T-cell (primary cell): ENCODE measurements at regions not wholly inside any gene's neighbourhood (a gene's known extent, or its start where the extent isn't known, plus 50 kb on each side); places are given as distances from the start of the nearest gene placed in this dataset.
"Not testable (repeated sequence)": the region's sequence is repeated elsewhere in the genome, so short reads cannot be mapped to it uniquely, and the experiment has no call there.

Experiments
- ATAC-seq, 4 experiments: fragments of 200-7000 bp in 3 of 4; fragments of 150-1000 bp in 1 of 4; cut with Tn5 transposase; replicated peaks in 1 of 4; 1 replicate in 3 of 4; 2 replicates in 1 of 4; pipeline ENCODE4 v1.10.0; 2021; ENCODE audit warnings: moderate library complexity in 3 of 4, mild to moderate bottlenecking in 2 of 4, moderate number of reproducible peaks in 1 of 4
- CTCF ChIA-PET, 2 donors: fragments of 300-600 bp; sonication (Branson Sonifier 250); formaldehyde crosslinking; loops; one replicate each; lab custom pipeline; 2022; ENCODE audit warnings: antibody characterized with exemption in 2 of 2; lab: Charles Lee
- POLR2A ChIA-PET, 2 donors: fragments of 300-600 bp; sonication (Branson Sonifier 250); formaldehyde crosslinking; loops; one replicate each; lab custom pipeline; 2022; ENCODE audit warnings: antibody characterized with exemption in 2 of 2; lab: Charles Lee
- DNase-seq, 35 experiments: peaks; one replicate each; pipeline versions ENCODE4 v3.0.0 to v3.0.0-alpha.2; 2013 to 2023
- H3K27ac ChIP-seq: one replicate; pipeline ENCODE4 v1.5.1; 2013; ENCODE audit warnings: low read length
- H3K27me3 ChIP-seq, 2 experiments: replicated peaks in 1 of 2; 1 replicate in 1 of 2; 2 replicates in 1 of 2; pipeline versions ENCODE4 v1.6.1 to v1.7.0; 2013; ENCODE audit warnings: low read length in 1 of 2, mixed read lengths in 1 of 2; ENCODE audit not compliant: control insufficient read depth in 2 of 2, insufficient read depth in 2 of 2; ENCODE audit errors: extremely low read depth in 1 of 2
- H3K36me3 ChIP-seq, 2 donors: 1 replicate in 1 of 2; 2 replicates in 1 of 2; pipeline versions ENCODE4 v1.6.1 to v1.7.0; 2013; ENCODE audit warnings: low read length in 1 of 2; ENCODE audit not compliant: control insufficient read depth in 2 of 2, insufficient read depth in 1 of 2; ENCODE audit errors: extremely low read depth in 1 of 2
- H3K4me1 ChIP-seq, 2 experiments: 1 replicate in 1 of 2; 2 replicates in 1 of 2; pipeline versions ENCODE4 v1.6.1 to v1.7.0; 2013; ENCODE audit warnings: low read length in 2 of 2, mixed read lengths in 1 of 2; ENCODE audit not compliant: insufficient read depth in 2 of 2, control insufficient read depth in 1 of 2; ENCODE audit errors: extremely low read depth in 1 of 2
- H3K4me3 ChIP-seq, 2 donors: 1 replicate in 1 of 2; 2 replicates in 1 of 2; pipeline versions ENCODE4 v1.5.1 to v1.7.0; 2013; ENCODE audit warnings: mild to moderate bottlenecking in 2 of 2, low read length in 1 of 2, moderate library complexity in 1 of 2; ENCODE audit not compliant: control insufficient read depth in 1 of 2; ENCODE audit errors: extremely low read depth in 1 of 2
- H3K9me3 ChIP-seq: 2 replicates; pipeline ENCODE4 v1.7.0; 2013
- H3K27ac Mint-ChIP-seq, 2 donors: one replicate each; pipeline ENCODE4 v1.8.0; 2020 to 2021; ENCODE audit warnings: mild to moderate bottlenecking in 2 of 2, mixed read lengths in 2 of 2
- H3K27me3 Mint-ChIP-seq, 2 donors: one replicate each; pipeline ENCODE4 v1.8.0; 2021 to 2022; ENCODE audit warnings: mixed read lengths in 2 of 2
- H3K36me3 Mint-ChIP-seq: one replicate; pipeline ENCODE4 v1.8.0; 2021; ENCODE audit warnings: mixed read lengths
- H3K4me1 Mint-ChIP-seq, 3 donors: one replicate each; pipeline ENCODE4 v1.8.0; 2020 to 2022; ENCODE audit warnings: mixed read lengths in 3 of 3, mild to moderate bottlenecking in 1 of 3
- H3K4me3 Mint-ChIP-seq, 3 donors: one replicate each; pipeline ENCODE4 v1.8.0; 2020 to 2022; ENCODE audit warnings: mild to moderate bottlenecking in 3 of 3, mixed read lengths in 3 of 3, moderate library complexity in 3 of 3
- H3K9me3 Mint-ChIP-seq, 3 donors: one replicate each; pipeline ENCODE4 v1.8.0; 2020 to 2022; ENCODE audit warnings: mixed read lengths in 3 of 3
- WGBS: methylation state at CpG from one replicate; pipeline ENCODE4 v1.1.5; 2013; ENCODE audit warnings: missing lambda C conversion rate; ENCODE audit not compliant: insufficient coverage; 5-methylcytosine and 5-hydroxymethylcytosine counted together

- no peaks in the 10 kb centered on the region for H3K4me1 ChIP-seq
- Mint-ChIP-seq H3K27ac (no peak overlapping the region), H3K4me1 (no peaks in the 10 kb centered on the region), H3K9me3 (no peaks in the 10 kb centered on the region), H3K27me3 (no peaks in the 10 kb centered on the region), H3K36me3 (no peaks in the 10 kb centered on the region), H3K4me3 (no peak overlapping the region)
- H3K9me3 ChIP-seq = no peaks in the 10 kb centered on the region
- no peaks in the 10 kb centered on the region for H3K27me3 ChIP-seq
- H3K27ac ChIP-seq = no peak overlapping the region
- DNase-seq (no peak), ATAC-seq (no peak)
- no peaks in the 10 kb centered on the region for H3K36me3 ChIP-seq
- ChIA-PET CTCF (no interaction called here), POLR2A (no interaction called here)
- no peak overlapping the region for H3K4me3 ChIP-seq
Observed at GRCh38 chr10:109676703-109677102, 246.6 kb downstream of the XPNPEP1 start.

- ChIA-PET CTCF (no interaction called here), POLR2A (no interaction called here)
- Mint-ChIP-seq H3K4me1 (no peaks in the 10 kb centered on the region), H3K36me3 (no peaks in the 10 kb centered on the region), H3K27ac (no peak overlapping the region), H3K4me3 (no peak overlapping the region), H3K9me3 (peaks cover 0 to 3% (median 0%) of the 10 kb centered on the region in 3 donors), H3K27me3 (peaks cover 0 to 2% of the 10 kb centered on the region in 2 donors)
- H3K36me3 ChIP-seq = no peaks in the 10 kb centered on the region
- H3K9me3 ChIP-seq = no peaks in the 10 kb centered on the region
- ATAC-seq (no peak), DNase-seq (no peak)
- peaks cover 0 to 2% of the 10 kb centered on the region in 2 experiments for H3K27me3 ChIP-seq
- no peak overlapping the region for H3K27ac ChIP-seq
- no peak overlapping the region for H3K4me3 ChIP-seq
- H3K4me1 ChIP-seq = no peaks in the 10 kb centered on the region
Observed at GRCh38 chr10:109668703-109669102, 254.6 kb downstream of the XPNPEP1 start.

- H3K9me3 Mint-ChIP-seq = peaks cover 0 to 3% (median 0%) of the 10 kb centered on the region in 3 donors
- CTCF ChIA-PET = no interaction called here
- no peaks in the 10 kb centered on the region for H3K4me1 Mint-ChIP-seq
- peaks cover 0 to 2% of the 10 kb centered on the region in 2 donors for H3K27me3 Mint-ChIP-seq
- DNase-seq (no peak), ATAC-seq (no peak)
- no peaks in the 10 kb centered on the region for H3K36me3 Mint-ChIP-seq
- Histone ChIP-seq H3K27me3 (peaks cover 0 to 2% of the 10 kb centered on the region in 2 experiments), H3K9me3 (no peaks in the 10 kb centered on the region), H3K4me3 (no peak overlapping the region), H3K36me3 (no peaks in the 10 kb centered on the region), H3K27ac (no peak overlapping the region), H3K4me1 (no peaks in the 10 kb centered on the region)
- 67% methylated on average over 2 of the region's 5 CpGs for WGBS
- no peak overlapping the region for H3K4me3 Mint-ChIP-seq
- no peak overlapping the region for H3K27ac Mint-ChIP-seq
- POLR2A ChIA-PET = no interaction called here
Observed at GRCh38 chr10:109668154-109668665, 255.1 kb downstream of the XPNPEP1 start.

- POLR2A ChIA-PET = no interaction called here
- Mint-ChIP-seq H3K4me3 (no peak overlapping the region), H3K4me1 (no peaks in the 10 kb centered on the region), H3K27me3 (peaks cover 0 to 4% of the 10 kb centered on the region in 2 donors), H3K36me3 (no peaks in the 10 kb centered on the region), H3K9me3 (peaks cover 2 to 5% (median 2%) of the 10 kb centered on the region in 3 donors), H3K27ac (no peak overlapping the region)
- CTCF ChIA-PET = no interaction called here
- no peaks in the 10 kb centered on the region for H3K36me3 ChIP-seq
- no peak for DNase-seq
- H3K27ac ChIP-seq = no peak overlapping the region
- no CpG with 5 or more reads among the region's 2 CpGs for WGBS
- no peaks in the 10 kb centered on the region for H3K4me1 ChIP-seq
- no peak for ATAC-seq
- no peak overlapping the region for H3K4me3 ChIP-seq
- H3K9me3 ChIP-seq = no peaks in the 10 kb centered on the region
- peaks cover 0 to 2% of the 10 kb centered on the region in 2 experiments for H3K27me3 ChIP-seq
Observed at GRCh38 chr10:109665321-109665720, 258.0 kb downstream of the XPNPEP1 start.

- H3K27me3 ChIP-seq = peaks cover 0 to 2% of the 10 kb centered on the region in 2 experiments
- no peak for DNase-seq
- 87% methylated on average over 4 of the region's 4 CpGs for whole genome bisulfite sequencing
- no peak overlapping the region for H3K27ac ChIP-seq
- H3K4me3 Mint-ChIP-seq = no peak overlapping the region
- peaks cover 4 to 5% (median 5%) of the 10 kb centered on the region in 3 donors for H3K9me3 Mint-ChIP-seq
- no peaks in the 10 kb centered on the region for H3K9me3 ChIP-seq
- ChIA-PET CTCF (no interaction called here), POLR2A (no interaction called here)
- no peaks in the 10 kb centered on the region for H3K36me3 ChIP-seq
- H3K27ac Mint-ChIP-seq = no peak overlapping the region
- no peaks in the 10 kb centered on the region for H3K4me1 ChIP-seq
- no peaks in the 10 kb centered on the region for H3K4me1 Mint-ChIP-seq
- H3K36me3 Mint-ChIP-seq = no peaks in the 10 kb centered on the region
- ATAC-seq = no peak
- H3K27me3 Mint-ChIP-seq = peaks cover 0 to 4% of the 10 kb centered on the region in 2 donors
- H3K4me3 ChIP-seq = no peak overlapping the region
Observed at GRCh38 chr10:109664554-109664953, 258.8 kb downstream of the XPNPEP1 start.

GRCh38 chr10:109663122-109663521, 260.2 kb downstream of the XPNPEP1 start:
- H3K4me3 ChIP-seq = no peak overlapping the region
- no peak for ATAC-seq
- ChIA-PET CTCF (no interaction called here), POLR2A (no interaction called here)
- no peaks in the 10 kb centered on the region for H3K4me1 ChIP-seq
- Mint-ChIP-seq H3K27me3 (peaks cover 0 to 4% of the 10 kb centered on the region in 2 donors), H3K36me3 (no peaks in the 10 kb centered on the region), H3K4me3 (no peak overlapping the region), H3K4me1 (no peaks in the 10 kb centered on the region), H3K9me3 (peaks cover 4 to 5% (median 5%) of the 10 kb centered on the region in 3 donors), H3K27ac (no peak overlapping the region)
- H3K9me3 ChIP-seq = no peaks in the 10 kb centered on the region
- H3K36me3 ChIP-seq = no peaks in the 10 kb centered on the region
- H3K27ac ChIP-seq = no peak overlapping the region
- 60% methylated on average over 6 of the region's 6 CpGs for WGBS
- no peak for DNase-seq
- H3K27me3 ChIP-seq = peaks cover 0 to 2% of the 10 kb centered on the region in 2 experiments

- H3K36me3 Mint-ChIP-seq, ATAC-seq, H3K4me1 Mint-ChIP-seq, POLR2A ChIA-PET, H3K4me3 Mint-ChIP-seq, DNase-seq, H3K9me3 Mint-ChIP-seq, H3K9me3 ChIP-seq, H3K27me3 Mint-ChIP-seq, H3K4me1 ChIP-seq, H3K36me3 ChIP-seq, H3K27ac ChIP-seq, H3K27me3 ChIP-seq, H3K4me3 ChIP-seq, H3K27ac Mint-ChIP-seq, CTCF ChIA-PET: not testable (repeated sequence)
- WGBS = 83% methylated on average over 7 of the region's 12 CpGs
Observed at GRCh38 chr10:109652612-109653011, 270.7 kb downstream of the XPNPEP1 start.
